Hepatocyte (in vitro differentiated cells): ENCODE measurements at regions not wholly inside any gene's neighbourhood (a gene's known extent, or its start where the extent isn't known, plus 50 kb on each side); places are given as distances from the start of the nearest gene placed in this dataset.

Experiments
- CTCF ChIP-seq: fragments of 200-600 bp; sonication (generic); IDR thresholded peaks from 2 replicates; pipeline ENCODE4 v1.5.1; 2016; ENCODE audit warnings: antibody characterized with exemption, mild to moderate bottlenecking; ENCODE audit not compliant: poor library complexity
- EZH2 ChIP-seq: fragments of 200-600 bp; sonication (generic); IDR thresholded peaks from 2 replicates; pipeline ENCODE4 v1.6.1; 2016; ENCODE audit warnings: antibody characterized with exemption, mild to moderate bottlenecking, borderline replicate concordance
- EZH2phosphoT487 ChIP-seq: fragments of 200-600 bp; sonication (generic); IDR thresholded peaks from one replicate; pipeline ENCODE4 v1.6.1; 2018; ENCODE audit warnings: antibody characterized with exemption, mild to moderate bottlenecking, low read depth, moderate library complexity; ENCODE audit not compliant: unreplicated experiment, severe bottlenecking

GRCh38 chr7:120181499-120181898, 91.5 kb upstream of the KCND2 start:
- TF ChIP-seq EZH2phosphoT487 (no peak), CTCF (no peak), EZH2 (no peak)
